OCI-LY7 (cell line): ENCODE measurements at regions not wholly inside any gene's neighbourhood (a gene's known extent, or its start where the extent isn't known, plus 50 kb on each side); places are given as distances from the start of the nearest gene placed in this dataset.

Experiments used
- BruUV-seq: library from RNA; stranded (reverse); fragments of 400-500 nt; replicated peaks from 2 replicates; lab custom pipeline; 2021; lab: Mats Ljungman, UMichigan
- CTCF ChIA-PET: fragments of 300-600 bp; sonication (Branson Sonifier 250); formaldehyde crosslinking; loops from one replicate; lab custom pipeline; 2022; ENCODE audit warnings: antibody characterized with exemption; ENCODE audit not compliant: unreplicated experiment; lab: Charles Lee
- POLR2A ChIA-PET: fragments of 300-600 bp; sonication (Branson Sonifier 250); formaldehyde crosslinking; loops from one replicate; lab custom pipeline; 2022; ENCODE audit warnings: antibody characterized with exemption; lab: Charles Lee
- DNase-seq: peaks from one replicate; pipeline ENCODE4 v3.0.0-alpha.2; 2015; ENCODE audit warnings: low spot score
- H2AFZ ChIP-seq: fragments of 200-600 bp; sonication (generic), shearing (Covaris generic); 2 replicates; pipeline ENCODE4 v1.6.1; 2014; ENCODE audit warnings: mild to moderate bottlenecking, antibody characterized with exemption, low read length, moderate library complexity
- H3K27ac ChIP-seq: fragments of 200-600 bp; sonication (generic); 2 replicates; pipeline ENCODE4 v1.5.1; 2014; ENCODE audit warnings: mixed run types, low read depth, mild to moderate bottlenecking, moderate library complexity, low read length, inconsistent platforms; ENCODE audit not compliant: poor library complexity, severe bottlenecking
- H3K36me3 ChIP-seq: fragments of 200-600 bp; sonication (generic); 2 replicates; pipeline ENCODE4 v1.6.1; 2014; ENCODE audit warnings: mild to moderate bottlenecking, antibody characterized with exemption, low read length, moderate library complexity, mixed read lengths; ENCODE audit not compliant: insufficient read depth
- H3K4me1 ChIP-seq: fragments of 200-600 bp; sonication (generic); 2 replicates; pipeline ENCODE4 v1.5.1; 2014; ENCODE audit warnings: mild to moderate bottlenecking, low read length; ENCODE audit not compliant: insufficient read depth, poor library complexity, severe bottlenecking
- H3K4me2 ChIP-seq: fragments of 200-600 bp; sonication (generic); 2 replicates; pipeline ENCODE4 v1.6.1; 2014; ENCODE audit warnings: mild to moderate bottlenecking, low read length
- H3K4me3 ChIP-seq: fragments of 200-600 bp; sonication (generic); 2 replicates; pipeline ENCODE4 v1.5.1; 2014; ENCODE audit warnings: mild to moderate bottlenecking, low read depth, low read length; ENCODE audit not compliant: poor library complexity, severe bottlenecking
- H3K79me2 ChIP-seq: fragments of 200-600 bp; sonication (generic); 2 replicates; pipeline ENCODE4 v1.6.1; 2016; ENCODE audit warnings: low read depth, mild to moderate bottlenecking, low read length, moderate library complexity, mixed read lengths; ENCODE audit not compliant: insufficient read depth
- H3K9me2 ChIP-seq: fragments of 200-600 bp; sonication (generic); 2 replicates; pipeline ENCODE4 v1.6.1; 2016; ENCODE audit warnings: mild to moderate bottlenecking, low read length, mixed read lengths; ENCODE audit not compliant: insufficient read depth
- H3K9me3 ChIP-seq: fragments of 200-600 bp; sonication (generic); 2 replicates; pipeline ENCODE4 v1.6.1; 2014; ENCODE audit warnings: mild to moderate bottlenecking, mixed run types, low read length, mixed read lengths
- H4K20me1 ChIP-seq: fragments of 200-600 bp; sonication (generic); 2 replicates; pipeline ENCODE4 v1.6.1; 2014; ENCODE audit warnings: mild to moderate bottlenecking, antibody characterized with exemption, low read length, moderate library complexity, mixed read lengths; ENCODE audit not compliant: insufficient read depth
- CTCF ChIP-seq: fragments of 200-600 bp; sonication (generic); conservative IDR thresholded peaks from 2 replicates; pipeline ENCODE4 v1.5.1; 2014; ENCODE audit warnings: mild to moderate bottlenecking, antibody characterized with exemption, low read length, moderate library complexity, mixed read lengths
- EZH2phosphoT487 ChIP-seq: fragments of 200-600 bp; sonication (generic); IDR thresholded peaks from 2 replicates; pipeline ENCODE4 v1.6.1; 2018; ENCODE audit warnings: low read depth, borderline replicate concordance, mild to moderate bottlenecking, mixed run types, antibody characterized with exemption, low read length, moderate library complexity, mixed read lengths
- intact Hi-C: fragments of 100-400 bp; cut with micrococcal nuclease; formaldehyde crosslinking; loops from one replicate; pipeline ENCODE4 v1.10.0; 2022; ENCODE audit not compliant: unreplicated experiment

DNA sequence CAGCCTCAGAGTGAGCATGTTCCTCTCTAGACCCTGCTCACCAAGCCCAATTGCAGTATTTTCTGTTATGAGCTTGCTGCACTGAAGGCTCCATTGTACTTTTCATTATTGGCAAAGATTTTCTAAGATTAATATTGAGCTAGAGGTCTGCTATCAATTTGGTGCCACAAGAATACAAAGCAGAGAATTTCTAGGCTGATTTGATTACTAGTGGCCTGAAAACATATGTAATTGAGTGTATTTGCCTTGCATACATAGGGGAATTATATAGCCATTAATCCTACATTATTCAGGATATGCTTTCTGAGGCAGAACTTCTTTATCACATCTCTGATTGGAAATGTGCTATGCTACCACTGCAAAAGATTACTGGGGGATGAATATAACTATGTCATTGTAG lies 322.9 kb upstream of the ZC3H12C start:
- H2AFZ ChIP-seq, result no peak overlapping the region
- no peaks in the 10 kb centered on the region for H3K4me1 ChIP-seq
- no peak overlapping the region for H3K4me2 ChIP-seq
- intact Hi-C loops, result no loop called here
- no peak overlapping the region for H3K27ac ChIP-seq
- H3K4me3 ChIP-seq, result no peak overlapping the region
- no peaks in the 10 kb centered on the region for H3K9me3 ChIP-seq
- DNase-seq, result no peak
- H3K79me2 ChIP-seq, result no peaks in the 10 kb centered on the region
- H4K20me1 ChIP-seq, result no peaks in the 10 kb centered on the region
- BruUV-seq, result no TSS peak
- no peaks in the 10 kb centered on the region for H3K9me2 ChIP-seq
- TF ChIP-seq CTCF (no peak), EZH2phosphoT487 (no peak)
- no peaks in the 10 kb centered on the region for H3K36me3 ChIP-seq
- POLR2A ChIA-PET, result no interaction called here
- CTCF ChIA-PET, result no interaction called here

DNA sequence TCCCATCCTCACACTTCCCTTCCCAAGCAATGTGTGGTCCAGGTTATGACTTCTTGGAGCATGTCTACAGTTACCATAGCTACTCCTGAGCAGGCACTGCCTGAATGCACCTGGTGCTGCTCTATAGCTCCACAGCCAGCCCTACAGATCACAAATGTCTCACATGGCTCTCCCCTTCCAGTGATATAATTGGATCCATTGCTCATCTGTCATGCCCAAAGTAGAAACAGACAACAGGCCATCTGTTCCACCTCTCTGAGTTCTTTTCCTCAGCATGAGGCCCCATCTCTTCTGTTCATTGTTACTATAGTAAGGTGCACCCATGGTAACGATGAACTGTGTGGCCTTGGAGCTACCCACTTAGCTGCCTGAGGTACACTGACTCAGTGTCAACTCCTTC lies 320.3 kb upstream of the ZC3H12C start:
- H2AFZ ChIP-seq, result no peak overlapping the region
- H3K79me2 ChIP-seq, result no peaks in the 10 kb centered on the region
- no peaks in the 10 kb centered on the region for H3K9me3 ChIP-seq
- H3K36me3 ChIP-seq, result no peaks in the 10 kb centered on the region
- no peak overlapping the region for H3K4me3 ChIP-seq
- no peak overlapping the region for H3K4me2 ChIP-seq
- TF ChIP-seq CTCF (no peak), EZH2phosphoT487 (no peak)
- intact Hi-C loops, result no loop called here
- DNase-seq, result no peak
- BruUV-seq, result no TSS peak
- CTCF ChIA-PET, result no interaction called here
- no peaks in the 10 kb centered on the region for H4K20me1 ChIP-seq
- no peaks in the 10 kb centered on the region for H3K9me2 ChIP-seq
- no peaks in the 10 kb centered on the region for H3K4me1 ChIP-seq
- no peak overlapping the region for H3K27ac ChIP-seq
- POLR2A ChIA-PET, result no interaction called here

- H3K4me2 ChIP-seq, result no peak overlapping the region
- POLR2A ChIA-PET, result interaction anchor here (0.6 kb wide), 1 partner anchor 135 kb away, joined by 3 read pairs; no protein-coding TSS in a partner anchor
- TF ChIP-seq CTCF (no peak), EZH2phosphoT487 (no peak)
- intact Hi-C loops, result no loop called here
- DNase-seq, result no peak
- CTCF ChIA-PET, result no interaction called here
- H3K9me2 ChIP-seq, result no peaks in the 10 kb centered on the region
- H3K4me1 ChIP-seq, result no peaks in the 10 kb centered on the region
- no TSS peak for BruUV-seq
- H4K20me1 ChIP-seq, result no peaks in the 10 kb centered on the region
- no peak overlapping the region for H2AFZ ChIP-seq
- no peaks in the 10 kb centered on the region for H3K36me3 ChIP-seq
- H3K27ac ChIP-seq, result no peak overlapping the region
- no peaks in the 10 kb centered on the region for H3K9me3 ChIP-seq
- no peak overlapping the region for H3K4me3 ChIP-seq
- no peaks in the 10 kb centered on the region for H3K79me2 ChIP-seq
Observed at GRCh38 chr11:109775686-109776085, 317.5 kb upstream of the ZC3H12C start.
